ENCODE measurements at regions not wholly inside any gene's neighbourhood (a gene's known extent, or its start where the extent isn't known, plus 50 kb on each side); places are given as distances from the start of the nearest gene placed in this dataset.

DNA sequence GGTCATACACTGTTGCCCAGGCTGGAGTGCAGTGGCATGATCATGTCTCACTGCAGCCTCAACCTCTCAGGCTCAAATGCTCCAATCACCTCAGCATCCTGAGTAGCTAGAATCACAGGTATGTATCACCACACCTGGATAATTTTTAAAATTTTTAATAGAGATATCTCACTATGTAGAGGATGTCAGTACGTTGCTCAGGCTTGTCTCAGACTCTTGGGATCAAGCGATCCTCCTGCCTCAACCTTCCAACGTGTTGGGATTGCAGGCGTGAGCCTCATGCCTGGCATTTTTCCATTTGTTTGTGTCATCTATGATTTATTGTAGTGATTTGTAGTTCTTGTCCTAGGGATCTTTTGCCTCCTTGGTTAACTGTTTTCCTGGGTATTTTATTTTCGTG is 985.2 kb upstream of the B3GALT2 start:
- H3K4me1 Mint-ChIP-seq = no peaks in the 10 kb centered on the region

DNA sequence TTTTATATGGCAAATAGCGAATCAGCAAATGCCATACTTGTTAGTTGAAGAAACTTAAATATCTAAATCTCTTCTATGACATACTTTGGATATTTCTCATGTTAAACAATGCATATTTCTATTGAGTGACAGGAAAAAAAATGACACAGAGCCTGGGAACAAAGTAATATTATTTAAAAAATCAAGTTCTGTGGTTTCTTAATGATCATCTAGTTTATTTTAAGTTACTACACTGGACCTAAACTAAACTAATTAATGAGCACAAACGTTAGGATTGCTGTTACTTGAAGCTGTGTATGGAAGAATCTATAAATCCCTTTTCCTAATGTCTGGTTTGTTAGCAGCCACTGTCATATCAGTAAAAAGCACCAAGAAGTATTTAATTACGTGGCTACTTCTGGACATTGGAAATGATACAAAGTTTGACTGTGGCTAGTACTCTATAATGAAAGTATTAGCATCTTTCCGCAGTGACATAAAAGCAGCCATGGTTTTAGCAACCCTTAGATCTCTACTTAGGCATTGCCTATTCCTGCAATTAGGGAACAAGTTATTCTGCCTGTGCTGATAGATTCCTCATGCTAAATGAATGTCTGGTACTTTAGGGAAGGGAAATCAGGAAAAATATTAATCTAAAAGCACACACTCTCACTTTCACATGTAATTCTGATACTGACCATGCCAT is 981.7 kb upstream of the B3GALT2 start:
- Histone ChIP-seq H3K9me3 (ENCODE audit: low read length) (no peaks in the 10 kb centered on the region), H3K4me1 (ENCODE audit: insufficient read depth, low read length) (no peaks in the 10 kb centered on the region), H3K4me3 (ENCODE audit: low read length) (no peak overlapping the region), H3K27ac (ENCODE audit: low read depth, low read length) (no peak overlapping the region), H3K27me3 (ENCODE audit: insufficient read depth, low read length, poor library complexity, severe bottlenecking) (no peaks in the 10 kb centered on the region), H3K36me3 (ENCODE audit: insufficient read depth, low read length) (no peaks in the 10 kb centered on the region)
- peaks cover 0 to 14% (median 2%) of the 10 kb centered on the region in 3 donors for H3K36me3 Mint-ChIP-seq
- no peaks in the 10 kb centered on the region for H3K27me3 Mint-ChIP-seq
- no peak overlapping the region for H3K4me3 Mint-ChIP-seq
- no peaks in the 10 kb centered on the region for H3K4me1 Mint-ChIP-seq
- POLR2A ChIA-PET = no interaction called here
- CTCF ChIA-PET = no interaction called here
- peaks cover 0 to 5% (median 0%) of the 10 kb centered on the region in 5 donors for H3K9me3 Mint-ChIP-seq
- H3K27ac Mint-ChIP-seq = no peak overlapping the region
- DNase-seq = no peak

More for the DNA sequence above, 985.2 kb upstream of the B3GALT2 start:
- Histone ChIP-seq H3K36me3 (ENCODE audit: insufficient read depth, low read length) (no peaks in the 10 kb centered on the region), H3K27me3 (ENCODE audit: insufficient read depth, low read length, poor library complexity, severe bottlenecking) (no peaks in the 10 kb centered on the region), H3K27ac (ENCODE audit: low read depth, low read length) (no peak overlapping the region), H3K9me3 (ENCODE audit: low read length) (no peaks in the 10 kb centered on the region), H3K4me1 (ENCODE audit: insufficient read depth, low read length) (no peaks in the 10 kb centered on the region), H3K4me3 (ENCODE audit: low read length) (no peak overlapping the region)
- Mint-ChIP-seq H3K27ac (no peak overlapping the region), H3K9me3 (peaks cover 0 to 5% (median 0%) of the 10 kb centered on the region in 5 donors), H3K36me3 (peaks cover 0 to 19% (median 2%) of the 10 kb centered on the region in 3 donors), H3K27me3 (no peaks in the 10 kb centered on the region), H3K4me3 (no peak overlapping the region)
- ChIA-PET POLR2A (interaction anchor here (0.6 kb wide), 1 partner anchor 13 kb away, joined by 3 read pairs; no protein-coding TSS in a partner anchor), CTCF (no interaction called here)
- no peak for DNase-seq

DNA sequence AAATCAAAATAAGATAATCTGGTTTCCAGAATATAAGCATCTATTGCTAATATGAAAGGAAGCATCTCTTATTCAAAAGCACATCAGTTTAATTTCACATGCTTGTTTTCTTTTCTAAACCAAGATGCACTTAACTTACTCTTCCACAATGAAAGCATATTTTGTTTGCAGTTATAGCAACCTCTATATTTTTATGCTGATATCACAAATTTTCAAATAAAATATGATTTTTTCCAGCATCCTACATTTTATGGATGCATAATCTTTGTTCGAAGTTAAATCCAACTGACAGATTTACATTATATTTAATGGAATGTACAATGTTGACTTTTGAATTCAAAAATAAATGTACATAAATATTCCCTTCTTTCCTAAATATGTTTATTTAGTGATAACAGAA is 978.3 kb upstream of the B3GALT2 start:
- Mint-ChIP-seq H3K4me3 (no peak overlapping the region), H3K4me1 (peaks cover 0 to 3% (median 0%) of the 10 kb centered on the region in 3 donors), H3K9me3 (peaks cover 0 to 2% (median 0%) of the 10 kb centered on the region in 5 donors), H3K27me3 (no peaks in the 10 kb centered on the region), H3K36me3 (peaks cover 0 to 4% (median 2%) of the 10 kb centered on the region in 3 donors), H3K27ac (no peak overlapping the region)
- Histone ChIP-seq H3K9me3 (ENCODE audit: low read length) (no peaks in the 10 kb centered on the region), H3K4me1 (ENCODE audit: insufficient read depth, low read length) (no peaks in the 10 kb centered on the region), H3K36me3 (ENCODE audit: insufficient read depth, low read length) (no peaks in the 10 kb centered on the region), H3K4me3 (ENCODE audit: low read length) (no peak overlapping the region), H3K27ac (ENCODE audit: low read depth, low read length) (no peak overlapping the region), H3K27me3 (ENCODE audit: insufficient read depth, low read length, poor library complexity, severe bottlenecking) (no peaks in the 10 kb centered on the region)
- POLR2A ChIA-PET = no interaction called here
- CTCF ChIA-PET = no interaction called here
- no peak for DNase-seq

DNA sequence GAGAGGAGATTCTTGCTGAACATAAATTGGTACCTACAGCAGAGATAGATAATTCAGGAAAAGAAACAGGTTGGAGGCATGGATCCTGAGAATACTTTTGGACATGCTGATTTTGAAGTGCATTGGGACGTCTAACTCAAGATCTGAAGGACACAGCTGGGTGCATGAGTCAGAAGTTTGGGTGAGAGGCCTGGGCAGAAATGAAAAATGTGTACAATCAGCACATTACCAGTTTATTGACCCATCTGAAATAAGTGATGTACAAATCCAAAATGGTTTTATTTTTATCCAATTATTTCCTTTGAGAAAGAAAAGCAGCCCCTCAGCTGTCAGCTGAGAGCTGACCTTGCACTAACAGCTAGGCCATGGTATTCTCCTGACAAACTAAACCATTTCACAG is 975.2 kb upstream of the B3GALT2 start:
- Mint-ChIP-seq H3K36me3 (peaks cover 0 to 13% (median 1%) of the 10 kb centered on the region in 3 donors), H3K4me1 (peaks cover 0 to 3% (median 0%) of the 10 kb centered on the region in 3 donors), H3K27me3 (no peaks in the 10 kb centered on the region), H3K9me3 (peaks cover 0 to 7% (median 0%) of the 10 kb centered on the region in 5 donors), H3K4me3 (no peak overlapping the region), H3K27ac (no peak overlapping the region)
- Histone ChIP-seq H3K36me3 (ENCODE audit: insufficient read depth, low read length) (no peaks in the 10 kb centered on the region), H3K4me3 (ENCODE audit: low read length) (no peak overlapping the region), H3K9me3 (ENCODE audit: low read length) (no peaks in the 10 kb centered on the region), H3K27me3 (ENCODE audit: insufficient read depth, low read length, poor library complexity, severe bottlenecking) (no peaks in the 10 kb centered on the region), H3K4me1 (ENCODE audit: insufficient read depth, low read length) (no peaks in the 10 kb centered on the region), H3K27ac (ENCODE audit: low read depth, low read length) (no peak overlapping the region)
- POLR2A ChIA-PET = no interaction called here
- DNase-seq = no peak
- CTCF ChIA-PET = no interaction called here

DNA sequence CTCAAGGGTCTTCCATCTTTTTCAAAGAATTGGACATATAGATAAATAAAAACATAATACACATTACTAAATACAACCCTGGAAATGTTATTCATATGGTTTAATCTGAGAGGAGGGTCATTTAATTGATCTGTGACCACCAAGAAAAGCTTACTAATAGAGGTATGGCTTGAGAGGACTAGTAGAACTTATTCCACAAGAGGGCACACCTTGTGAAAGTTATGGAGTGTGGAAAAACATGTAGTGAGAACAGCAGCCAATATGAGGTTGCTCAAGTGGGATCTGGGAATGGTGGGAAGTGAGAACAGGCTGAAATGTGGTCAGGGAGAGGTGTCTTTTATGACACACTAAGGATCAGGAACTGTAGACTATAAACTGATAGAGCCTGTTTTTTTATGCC is 973.5 kb upstream of the B3GALT2 start:
- peaks cover 0 to 13% (median 1%) of the 10 kb centered on the region in 3 donors for H3K36me3 Mint-ChIP-seq
- DNase-seq = no peak
- peaks cover 0 to 3% (median 0%) of the 10 kb centered on the region in 3 donors for H3K4me1 Mint-ChIP-seq
- H3K27ac Mint-ChIP-seq = peak overlapping the region in 2 of 8 donors; percentile 27 to 47
- Histone ChIP-seq H3K27me3 (ENCODE audit: insufficient read depth, low read length, poor library complexity, severe bottlenecking) (no peaks in the 10 kb centered on the region), H3K27ac (ENCODE audit: low read depth, low read length) (no peak overlapping the region), H3K36me3 (ENCODE audit: insufficient read depth, low read length) (no peaks in the 10 kb centered on the region), H3K4me3 (ENCODE audit: low read length) (no peak overlapping the region), H3K9me3 (ENCODE audit: low read length) (no peaks in the 10 kb centered on the region), H3K4me1 (ENCODE audit: insufficient read depth, low read length) (no peaks in the 10 kb centered on the region)
- ChIA-PET POLR2A (interaction anchor here (0.7 kb wide), 1 partner anchor 285 kb away, joined by 3 read pairs; no protein-coding TSS in a partner anchor), CTCF (no interaction called here)
- H3K9me3 Mint-ChIP-seq = peaks cover 0 to 7% (median 0%) of the 10 kb centered on the region in 5 donors
- H3K4me3 Mint-ChIP-seq = no peak overlapping the region
- no peaks in the 10 kb centered on the region for H3K27me3 Mint-ChIP-seq

DNA sequence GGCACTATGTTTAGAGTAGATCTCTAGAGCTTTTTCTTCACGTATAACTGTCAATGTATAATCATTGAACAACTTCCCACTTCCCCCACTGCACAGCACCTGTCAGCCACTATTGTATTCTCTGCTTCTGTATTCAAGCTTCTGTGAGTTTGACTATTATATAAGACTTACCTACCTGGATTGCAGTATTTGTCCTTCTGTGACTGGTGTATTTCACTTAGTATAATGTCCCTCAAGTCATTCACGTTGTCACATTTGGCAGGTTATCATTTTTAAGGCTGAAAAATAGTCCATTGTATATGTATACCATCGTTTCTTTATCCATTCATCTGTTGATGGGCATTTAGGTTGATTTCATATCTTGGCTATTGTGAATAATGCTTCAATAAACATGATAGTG is 969.5 kb upstream of the B3GALT2 start:
- H3K27me3 Mint-ChIP-seq = no peaks in the 10 kb centered on the region
- H3K27ac Mint-ChIP-seq = no peak overlapping the region
- ChIA-PET CTCF (no interaction called here), POLR2A (no interaction called here)
- Histone ChIP-seq H3K36me3 (ENCODE audit: insufficient read depth, low read length) (no peaks in the 10 kb centered on the region), H3K4me1 (ENCODE audit: insufficient read depth, low read length) (no peaks in the 10 kb centered on the region), H3K27ac (ENCODE audit: low read depth, low read length) (no peak overlapping the region), H3K4me3 (ENCODE audit: low read length) (no peak overlapping the region), H3K9me3 (ENCODE audit: low read length) (no peaks in the 10 kb centered on the region), H3K27me3 (ENCODE audit: insufficient read depth, low read length, poor library complexity, severe bottlenecking) (no peaks in the 10 kb centered on the region)
- peaks cover 5 to 14% (median 9%) of the 10 kb centered on the region in 3 donors for H3K4me1 Mint-ChIP-seq
- no peak for DNase-seq
- peaks cover 0 to 17% (median 1%) of the 10 kb centered on the region in 3 donors for H3K36me3 Mint-ChIP-seq
- H3K4me3 Mint-ChIP-seq = no peak overlapping the region
- peaks cover 0 to 7% (median 0%) of the 10 kb centered on the region in 5 donors for H3K9me3 Mint-ChIP-seq

DNA sequence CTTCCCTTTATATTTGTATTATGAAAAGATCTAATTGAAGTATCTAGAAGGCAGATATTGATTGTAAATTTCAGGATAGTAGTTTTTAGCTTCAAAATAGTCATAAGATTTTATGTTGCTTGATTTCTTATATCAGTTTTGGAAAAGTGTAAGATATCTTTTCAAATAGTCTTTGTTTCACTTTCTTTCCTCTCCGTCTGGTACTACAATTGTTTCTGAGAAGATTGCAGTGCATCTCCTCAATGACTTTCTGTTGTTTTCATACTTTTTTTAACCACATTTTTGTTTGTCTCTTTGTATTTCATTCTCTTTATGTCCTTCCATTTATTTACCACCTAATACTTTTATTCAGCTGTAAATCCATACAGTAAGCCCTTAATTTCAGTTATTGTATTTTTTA is 964.6 kb upstream of the B3GALT2 start:
- Histone ChIP-seq H3K27ac (ENCODE audit: low read depth, low read length) (no peak overlapping the region), H3K27me3 (ENCODE audit: insufficient read depth, low read length, poor library complexity, severe bottlenecking) (no peaks in the 10 kb centered on the region), H3K9me3 (ENCODE audit: low read length) (no peaks in the 10 kb centered on the region), H3K36me3 (ENCODE audit: insufficient read depth, low read length) (no peaks in the 10 kb centered on the region), H3K4me1 (ENCODE audit: insufficient read depth, low read length) (no peaks in the 10 kb centered on the region), H3K4me3 (ENCODE audit: low read length) (peak overlapping the region; percentile 5)
- DNase-seq = no peak
- CTCF ChIA-PET = no interaction called here
- Mint-ChIP-seq H3K36me3 (peaks cover 0 to 5% (median 0%) of the 10 kb centered on the region in 3 donors), H3K4me1 (peaks cover 10 to 21% (median 17%) of the 10 kb centered on the region in 3 donors), H3K9me3 (no peaks in the 10 kb centered on the region), H3K27me3 (no peaks in the 10 kb centered on the region), H3K4me3 (peak overlapping the region; percentile 57 to 84 (median 79)), H3K27ac (peak overlapping the region in 6 of 8 donors; percentile 15 to 81 (median 67))
- POLR2A ChIA-PET = interaction anchor here (0.6 to 0.7 kb wide), 2 partner anchors 15 to 256 kb away, joined by 4 to 7 read pairs; no protein-coding TSS in a partner anchor

DNA sequence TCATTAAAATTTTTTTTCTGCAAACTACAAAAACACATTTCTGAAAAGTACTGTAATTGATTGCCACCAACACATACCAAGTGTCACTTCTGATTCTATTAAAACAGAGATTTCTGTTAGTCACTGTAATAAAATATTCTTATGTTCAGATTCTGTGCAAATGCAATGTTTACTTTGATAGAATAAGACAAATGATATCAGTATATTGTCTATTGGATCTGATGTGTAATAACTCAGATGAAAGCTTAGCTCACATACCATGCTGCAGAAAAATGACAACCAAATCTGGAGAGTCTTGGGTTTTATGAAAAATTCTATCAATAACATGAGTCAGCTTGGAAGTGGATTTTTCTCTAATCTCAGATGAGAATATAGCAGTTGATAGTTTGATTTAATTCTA is 963.8 kb upstream of the B3GALT2 start:
- Mint-ChIP-seq H3K27me3 (no peaks in the 10 kb centered on the region), H3K9me3 (no peaks in the 10 kb centered on the region), H3K4me3 (peak overlapping the region in 4 of 7 donors; percentile 19 to 81 (median 48)), H3K4me1 (peaks cover 10 to 21% (median 17%) of the 10 kb centered on the region in 3 donors), H3K27ac (peak overlapping the region in 1 of 8 donors; percentile 76), H3K36me3 (peaks cover 0 to 5% (median 0%) of the 10 kb centered on the region in 3 donors)
- H3K4me1 ChIP-seq (ENCODE audit: insufficient read depth, low read length) = no peaks in the 10 kb centered on the region
- H3K27me3 ChIP-seq (ENCODE audit: insufficient read depth, low read length, poor library complexity, severe bottlenecking) = no peaks in the 10 kb centered on the region
- no peak for DNase-seq
- H3K27ac ChIP-seq (ENCODE audit: low read depth, low read length) = no peak overlapping the region
- no peaks in the 10 kb centered on the region for H3K36me3 ChIP-seq (ENCODE audit: insufficient read depth, low read length)
- no peaks in the 10 kb centered on the region for H3K9me3 ChIP-seq (ENCODE audit: low read length)
- POLR2A ChIA-PET = interaction anchor here (0.6 kb wide), 1 partner anchor 14 kb away, joined by 4 read pairs; no protein-coding TSS in a partner anchor
- no peak overlapping the region for H3K4me3 ChIP-seq (ENCODE audit: low read length)
- CTCF ChIA-PET = no interaction called here
